WTC11 (cell line): ENCODE measurements at regions not wholly inside any gene's neighbourhood (a gene's known extent, or its start where the extent isn't known, plus 50 kb on each side); places are given as distances from the start of the nearest gene placed in this dataset.

Experiments
- ATAC-seq: fragments of 200-7000 bp; cut with Tn5 transposase; 2 replicates; pipeline ENCODE4 v1.10.0; 2021; ENCODE audit warnings: mild to moderate bottlenecking, moderate library complexity
- CTCF ChIA-PET: fragments of 300-600 bp; sonication (Branson Sonifier 250); formaldehyde crosslinking; loops from one replicate; lab custom pipeline; 2021; ENCODE audit warnings: antibody characterized with exemption; lab: Charles Lee
- POLR2A ChIA-PET: fragments of 350-600 bp; sonication (Branson Sonifier 250); formaldehyde crosslinking; loops from one replicate; lab custom pipeline; 2021; ENCODE audit warnings: antibody characterized with exemption; lab: Charles Lee
- DNase-seq: peaks from one replicate; pipeline ENCODE4 v3.0.0; 2021; ENCODE audit warnings: low spot score
- H3K27ac Mint-ChIP-seq: 2 replicates; pipeline ENCODE4 v1.8.0; 2021; ENCODE audit warnings: mixed read lengths
- H3K27me3 Mint-ChIP-seq: 2 replicates; pipeline ENCODE4 v1.8.0; 2021; ENCODE audit warnings: low read depth, mild to moderate bottlenecking, moderate library complexity, mixed read lengths
- H3K36me3 Mint-ChIP-seq: 2 replicates; pipeline ENCODE4 v1.8.0; 2021; ENCODE audit warnings: mixed read lengths
- H3K4me1 Mint-ChIP-seq: 2 replicates; pipeline ENCODE4 v1.8.0; 2022; ENCODE audit warnings: mixed read lengths
- H3K4me3 Mint-ChIP-seq: 2 replicates; pipeline ENCODE4 v1.8.0; 2021; ENCODE audit warnings: mild to moderate bottlenecking, moderate library complexity, mixed read lengths
- H3K9me3 Mint-ChIP-seq: 2 replicates; pipeline ENCODE4 v1.8.0; 2021; ENCODE audit warnings: mixed read lengths
- ATF1 ChIP-seq: sonication (generic); formaldehyde crosslinking; IDR thresholded peaks from 2 replicates; pipeline ENCODE4 v1.8.1; 2023; ENCODE audit warnings: mild to moderate bottlenecking, moderate library complexity, missing genetic modification reagents
- CREB1 ChIP-seq: sonication (generic); formaldehyde crosslinking; IDR thresholded peaks from 2 replicates; pipeline ENCODE4 v1.8.0; 2023; ENCODE audit warnings: mild to moderate bottlenecking, missing genetic modification reagents
- CREM ChIP-seq: sonication (generic); formaldehyde crosslinking; IDR thresholded peaks from 2 replicates; pipeline ENCODE4 v1.8.1; 2022; ENCODE audit warnings: mild to moderate bottlenecking, missing genetic modification reagents, moderate library complexity
- EMX1 ChIP-seq: fragments of 250-450 bp; sonication (Bioruptor Pico); IDR thresholded peaks from 2 replicates; pipeline ENCODE4 v1.8.0; 2021; ENCODE audit warnings: mild to moderate bottlenecking
- ERG ChIP-seq: fragments of 250-450 bp; sonication (Bioruptor Pico); IDR thresholded peaks from 2 replicates; pipeline ENCODE4 v1.8.0; 2021; ENCODE audit warnings: mild to moderate bottlenecking
- FOXP4 ChIP-seq: sonication (generic); formaldehyde crosslinking; IDR thresholded peaks from 2 replicates; pipeline ENCODE4 v1.8.0; 2022; ENCODE audit warnings: mild to moderate bottlenecking, missing genetic modification reagents
- GABPB1 ChIP-seq: sonication (generic); formaldehyde crosslinking; IDR thresholded peaks from 2 replicates; pipeline ENCODE4 v1.8.1; 2023; ENCODE audit warnings: mild to moderate bottlenecking, missing genetic modification reagents
- GRHL2 ChIP-seq: fragments of 250-450 bp; sonication (Bioruptor Pico); IDR thresholded peaks from 2 replicates; pipeline ENCODE4 v1.8.0; 2022; ENCODE audit warnings: mild to moderate bottlenecking, moderate library complexity; ENCODE audit not compliant: insufficient replicate concordance, severe bottlenecking
- GTF2I ChIP-seq: fragments of 250-450 bp; sonication (Bioruptor Pico); conservative IDR thresholded peaks from 2 replicates; pipeline ENCODE4 v1.4.0; 2021; ENCODE audit warnings: mild to moderate bottlenecking
- HMGA2 ChIP-seq: fragments of 250-450 bp; sonication (Bioruptor Pico); IDR thresholded peaks from 2 replicates; pipeline ENCODE4 v1.4.0; 2021; ENCODE audit warnings: mild to moderate bottlenecking, moderate library complexity
- IRF2 ChIP-seq: sonication (generic); formaldehyde crosslinking; IDR thresholded peaks from 2 replicates; pipeline ENCODE4 v1.8.0; 2022; ENCODE audit warnings: low read depth, missing genetic modification reagents, borderline replicate concordance
- JUN ChIP-seq: sonication (generic); formaldehyde crosslinking; IDR thresholded peaks from 2 replicates; pipeline ENCODE4 v1.8.0; 2023; ENCODE audit warnings: mild to moderate bottlenecking, missing genetic modification reagents
- KAT7 ChIP-seq: sonication (generic); formaldehyde crosslinking; IDR thresholded peaks from 2 replicates; pipeline ENCODE4 v1.8.1; 2023; ENCODE audit warnings: missing genetic modification reagents, mild to moderate bottlenecking, borderline replicate concordance
- MXD4 ChIP-seq: fragments of 250-450 bp; sonication (Bioruptor Pico); IDR thresholded peaks from 2 replicates; pipeline ENCODE4 v1.8.0; 2021; ENCODE audit warnings: mild to moderate bottlenecking, moderate library complexity, borderline replicate concordance
- MYBL2 ChIP-seq: sonication (generic); formaldehyde crosslinking; IDR thresholded peaks from 2 replicates; pipeline ENCODE4 v1.8.1; 2023; ENCODE audit warnings: mild to moderate bottlenecking, moderate library complexity, missing genetic modification reagents
- NFE2L1 ChIP-seq: sonication (generic); formaldehyde crosslinking; IDR thresholded peaks from 2 replicates; pipeline ENCODE4 v1.8.1; 2023; ENCODE audit warnings: missing genetic modification reagents
- PRRX2 ChIP-seq: fragments of 250-450 bp; sonication (Bioruptor Pico); IDR thresholded peaks from 2 replicates; pipeline ENCODE4 v1.8.0; 2021; ENCODE audit warnings: mild to moderate bottlenecking
- SP1 ChIP-seq: sonication (generic); formaldehyde crosslinking; conservative IDR thresholded peaks from 2 replicates; pipeline ENCODE4 v1.8.1; 2022; ENCODE audit warnings: missing genetic modification reagents
- TCF7 ChIP-seq: sonication (generic); formaldehyde crosslinking; IDR thresholded peaks from 2 replicates; pipeline ENCODE4 v1.8.0; 2022; ENCODE audit warnings: mild to moderate bottlenecking, low read depth, missing genetic modification reagents, moderate library complexity
- ZNF138 ChIP-seq: sonication (generic); formaldehyde crosslinking; conservative IDR thresholded peaks from 2 replicates; pipeline ENCODE4 v1.8.1; 2022; ENCODE audit warnings: mild to moderate bottlenecking, moderate library complexity, missing genetic modification reagents
- ZNF232 ChIP-seq: sonication (generic); formaldehyde crosslinking; IDR thresholded peaks from 2 replicates; pipeline ENCODE4 v1.8.0; 2022; ENCODE audit warnings: mild to moderate bottlenecking, missing genetic modification reagents
- ZNF512 ChIP-seq: sonication (generic); formaldehyde crosslinking; IDR thresholded peaks from 2 replicates; pipeline ENCODE4 v1.8.1; 2022; ENCODE audit warnings: missing genetic modification reagents, borderline replicate concordance
- TF ChIP-seq, protein P1 (sequence below): sonication (generic); formaldehyde crosslinking; IDR thresholded peaks from 2 replicates; pipeline ENCODE4 v1.8.1; 2023; ENCODE audit warnings: mild to moderate bottlenecking, missing genetic modification reagents, moderate library complexity
- TF ChIP-seq, protein P2 (sequence below): sonication (generic); formaldehyde crosslinking; IDR thresholded peaks from 2 replicates; pipeline ENCODE4 v1.8.1; 2022; ENCODE audit warnings: low read depth, missing genetic modification reagents, borderline replicate concordance
- TF ChIP-seq, protein P3 (sequence below): sonication (generic); formaldehyde crosslinking; conservative IDR thresholded peaks from 2 replicates; pipeline ENCODE4 v1.8.1; 2023; ENCODE audit warnings: mild to moderate bottlenecking, low read depth, missing genetic modification reagents, moderate library complexity
- TF ChIP-seq, protein P4 (sequence below): fragments of 250-450 bp; sonication (Bioruptor Pico); IDR thresholded peaks from 2 replicates; pipeline ENCODE4 v2.1.2; 2022; ENCODE audit warnings: mild to moderate bottlenecking, moderate library complexity

GRCh38 chr18:77373730-77374445, 124.2 kb downstream of the GALR1 start:
- peaks cover 17% of the 10 kb centered on the region for H3K9me3 Mint-ChIP-seq
- no peak for TF ChIP-seq IRF2
- no peak for TF ChIP-seq ATF1 (CRISPR knock-in tag)
- TF ChIP-seq, protein P1, sequence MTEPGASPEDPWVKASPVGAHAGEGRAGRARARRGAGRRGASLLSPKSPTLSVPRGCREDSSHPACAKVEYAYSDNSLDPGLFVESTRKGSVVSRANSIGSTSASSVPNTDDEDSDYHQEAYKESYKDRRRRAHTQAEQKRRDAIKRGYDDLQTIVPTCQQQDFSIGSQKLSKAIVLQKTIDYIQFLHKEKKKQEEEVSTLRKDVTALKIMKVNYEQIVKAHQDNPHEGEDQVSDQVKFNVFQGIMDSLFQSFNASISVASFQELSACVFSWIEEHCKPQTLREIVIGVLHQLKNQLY = no peak
- no peak for TF ChIP-seq CREB1 (CRISPR knock-in tag)
- no peak for TF ChIP-seq MYBL2
- no peak for TF ChIP-seq TCF7 (CRISPR knock-in tag)
- TF ChIP-seq, protein P2, sequence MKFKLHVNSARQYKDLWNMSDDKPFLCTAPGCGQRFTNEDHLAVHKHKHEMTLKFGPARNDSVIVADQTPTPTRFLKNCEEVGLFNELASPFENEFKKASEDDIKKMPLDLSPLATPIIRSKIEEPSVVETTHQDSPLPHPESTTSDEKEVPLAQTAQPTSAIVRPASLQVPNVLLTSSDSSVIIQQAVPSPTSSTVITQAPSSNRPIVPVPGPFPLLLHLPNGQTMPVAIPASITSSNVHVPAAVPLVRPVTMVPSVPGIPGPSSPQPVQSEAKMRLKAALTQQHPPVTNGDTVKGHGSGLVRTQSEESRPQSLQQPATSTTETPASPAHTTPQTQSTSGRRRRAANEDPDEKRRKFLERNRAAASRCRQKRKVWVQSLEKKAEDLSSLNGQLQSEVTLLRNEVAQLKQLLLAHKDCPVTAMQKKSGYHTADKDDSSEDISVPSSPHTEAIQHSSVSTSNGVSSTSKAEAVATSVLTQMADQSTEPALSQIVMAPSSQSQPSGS (CRISPR knock-in tag) = no peak
- TF ChIP-seq JUN (CRISPR knock-in tag) = no peak
- TF ChIP-seq HMGA2 (CRISPR knock-in tag) = no peak
- TF ChIP-seq PRRX2 (CRISPR knock-in tag) = no peak
- no peak for TF ChIP-seq NFE2L1
- no peak for TF ChIP-seq EMX1 (CRISPR knock-in tag)
- TF ChIP-seq, all 79 proteins: peak for 0
- CTCF ChIA-PET = no interaction called here
- Mint-ChIP-seq H3K36me3 (peaks cover 17% of the 10 kb centered on the region), H3K4me1 (peaks cover 12% of the 10 kb centered on the region), H3K27me3 (no peaks in the 10 kb centered on the region), H3K4me3 (no peak overlapping the region), H3K27ac (no peak overlapping the region)
- ATAC-seq = no peak
- no peak for DNase-seq
- POLR2A ChIA-PET = no interaction called here

GRCh38 chr18:77374446-77374805, 124.8 kb downstream of the GALR1 start:
- peaks cover 15% of the 10 kb centered on the region for H3K4me1 Mint-ChIP-seq
- H3K27ac Mint-ChIP-seq = no peak overlapping the region
- peaks cover 12% of the 10 kb centered on the region for H3K9me3 Mint-ChIP-seq
- POLR2A ChIA-PET = no interaction called here
- no peak for ATAC-seq
- no peaks in the 10 kb centered on the region for H3K27me3 Mint-ChIP-seq
- no peak for TF ChIP-seq ERG (CRISPR knock-in tag)
- TF ChIP-seq FOXP4 (CRISPR knock-in tag) = no peak
- TF ChIP-seq, protein P3, sequence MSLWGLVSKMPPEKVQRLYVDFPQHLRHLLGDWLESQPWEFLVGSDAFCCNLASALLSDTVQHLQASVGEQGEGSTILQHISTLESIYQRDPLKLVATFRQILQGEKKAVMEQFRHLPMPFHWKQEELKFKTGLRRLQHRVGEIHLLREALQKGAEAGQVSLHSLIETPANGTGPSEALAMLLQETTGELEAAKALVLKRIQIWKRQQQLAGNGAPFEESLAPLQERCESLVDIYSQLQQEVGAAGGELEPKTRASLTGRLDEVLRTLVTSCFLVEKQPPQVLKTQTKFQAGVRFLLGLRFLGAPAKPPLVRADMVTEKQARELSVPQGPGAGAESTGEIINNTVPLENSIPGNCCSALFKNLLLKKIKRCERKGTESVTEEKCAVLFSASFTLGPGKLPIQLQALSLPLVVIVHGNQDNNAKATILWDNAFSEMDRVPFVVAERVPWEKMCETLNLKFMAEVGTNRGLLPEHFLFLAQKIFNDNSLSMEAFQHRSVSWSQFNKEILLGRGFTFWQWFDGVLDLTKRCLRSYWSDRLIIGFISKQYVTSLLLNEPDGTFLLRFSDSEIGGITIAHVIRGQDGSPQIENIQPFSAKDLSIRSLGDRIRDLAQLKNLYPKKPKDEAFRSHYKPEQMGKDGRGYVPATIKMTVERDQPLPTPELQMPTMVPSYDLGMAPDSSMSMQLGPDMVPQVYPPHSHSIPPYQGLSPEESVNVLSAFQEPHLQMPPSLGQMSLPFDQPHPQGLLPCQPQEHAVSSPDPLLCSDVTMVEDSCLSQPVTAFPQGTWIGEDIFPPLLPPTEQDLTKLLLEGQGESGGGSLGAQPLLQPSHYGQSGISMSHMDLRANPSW = no peak
- no peak for TF ChIP-seq ZNF138
- TF ChIP-seq GABPB1 (CRISPR knock-in tag) = no peak
- TF ChIP-seq GTF2I (CRISPR knock-in tag) = no peak
- no peak for TF ChIP-seq EMX1 (CRISPR knock-in tag)
- TF ChIP-seq CREM = no peak
- TF ChIP-seq GRHL2 (CRISPR knock-in tag) = no peak
- no peak for TF ChIP-seq ZNF232 (CRISPR knock-in tag)
- TF ChIP-seq KAT7 (CRISPR knock-in tag) = no peak
- TF ChIP-seq SP1 (CRISPR knock-in tag) = no peak
- TF ChIP-seq, protein P4, sequence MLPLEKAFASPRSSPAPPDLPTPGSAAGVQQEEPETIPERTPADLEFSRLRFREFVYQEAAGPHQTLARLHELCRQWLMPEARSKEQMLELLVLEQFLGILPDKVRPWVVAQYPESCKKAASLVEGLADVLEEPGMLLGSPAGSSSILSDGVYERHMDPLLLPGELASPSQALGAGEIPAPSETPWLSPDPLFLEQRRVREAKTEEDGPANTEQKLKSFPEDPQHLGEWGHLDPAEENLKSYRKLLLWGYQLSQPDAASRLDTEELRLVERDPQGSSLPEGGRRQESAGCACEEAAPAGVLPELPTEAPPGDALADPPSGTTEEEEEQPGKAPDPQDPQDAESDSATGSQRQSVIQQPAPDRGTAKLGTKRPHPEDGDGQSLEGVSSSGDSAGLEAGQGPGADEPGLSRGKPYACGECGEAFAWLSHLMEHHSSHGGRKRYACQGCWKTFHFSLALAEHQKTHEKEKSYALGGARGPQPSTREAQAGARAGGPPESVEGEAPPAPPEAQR (CRISPR knock-in tag) = no peak
- no peak for TF ChIP-seq PRRX2 (CRISPR knock-in tag)
- no peak for TF ChIP-seq ZNF512 (CRISPR knock-in tag)
- TF ChIP-seq MXD4 (CRISPR knock-in tag) = no peak
- TF ChIP-seq, all 79 proteins: peak for 0
- Mint-ChIP-seq H3K36me3 (peaks cover 11% of the 10 kb centered on the region), H3K4me3 (no peak overlapping the region)
- DNase-seq = no peak
- CTCF ChIA-PET = no interaction called here
